ENCODE measurements at regions not wholly inside any gene's neighbourhood (a gene's known extent, or its start where the extent isn't known, plus 50 kb on each side); places are given as distances from the start of the nearest gene placed in this dataset. TPM values are rescaled to one million over a fixed set of nuclear protein-coding genes. Genes with fewer than 3 reads are reported as not detected.

DNA sequence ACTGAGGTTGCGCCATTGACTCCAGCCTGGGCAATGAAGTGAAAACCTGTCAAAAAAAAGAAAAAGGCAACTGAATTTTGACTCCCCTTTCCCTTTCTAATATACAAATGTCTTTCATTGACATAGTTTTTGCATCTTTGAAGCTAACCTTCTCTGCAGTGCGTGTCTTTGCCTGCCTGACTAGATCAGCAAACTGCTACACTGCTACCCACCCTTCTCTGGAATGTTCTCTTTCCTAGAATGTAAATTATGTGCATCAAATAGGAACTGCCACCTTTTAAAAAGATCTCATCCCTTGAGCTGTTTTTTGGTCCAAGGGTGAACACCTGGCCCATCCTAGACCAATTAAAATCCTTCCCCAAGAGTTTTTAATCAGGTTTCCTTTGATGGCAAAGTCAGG is 127.6 kb downstream of the SLC28A3 start:
- intact Hi-C loops (cut with DNase I), result no loop called here
- TF ChIP-seq, protein P1, sequence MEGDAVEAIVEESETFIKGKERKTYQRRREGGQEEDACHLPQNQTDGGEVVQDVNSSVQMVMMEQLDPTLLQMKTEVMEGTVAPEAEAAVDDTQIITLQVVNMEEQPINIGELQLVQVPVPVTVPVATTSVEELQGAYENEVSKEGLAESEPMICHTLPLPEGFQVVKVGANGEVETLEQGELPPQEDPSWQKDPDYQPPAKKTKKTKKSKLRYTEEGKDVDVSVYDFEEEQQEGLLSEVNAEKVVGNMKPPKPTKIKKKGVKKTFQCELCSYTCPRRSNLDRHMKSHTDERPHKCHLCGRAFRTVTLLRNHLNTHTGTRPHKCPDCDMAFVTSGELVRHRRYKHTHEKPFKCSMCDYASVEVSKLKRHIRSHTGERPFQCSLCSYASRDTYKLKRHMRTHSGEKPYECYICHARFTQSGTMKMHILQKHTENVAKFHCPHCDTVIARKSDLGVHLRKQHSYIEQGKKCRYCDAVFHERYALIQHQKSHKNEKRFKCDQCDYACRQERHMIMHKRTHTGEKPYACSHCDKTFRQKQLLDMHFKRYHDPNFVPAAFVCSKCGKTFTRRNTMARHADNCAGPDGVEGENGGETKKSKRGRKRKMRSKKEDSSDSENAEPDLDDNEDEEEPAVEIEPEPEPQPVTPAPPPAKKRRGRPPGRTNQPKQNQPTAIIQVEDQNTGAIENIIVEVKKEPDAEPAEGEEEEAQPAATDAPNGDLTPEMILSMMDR (IDR thresholded peaks at IDR 0.05), result no peak
- TF ChIP-seq POLR2A (IDR thresholded peaks at IDR 0.05), result no peak
- TF ChIP-seq EP300 (IDR thresholded peaks at IDR 0.05), result no peak
- 91 to 94% (median 91%) methylated on average over 2 of the region's 2 CpGs for WGBS, 3 donors

DNA sequence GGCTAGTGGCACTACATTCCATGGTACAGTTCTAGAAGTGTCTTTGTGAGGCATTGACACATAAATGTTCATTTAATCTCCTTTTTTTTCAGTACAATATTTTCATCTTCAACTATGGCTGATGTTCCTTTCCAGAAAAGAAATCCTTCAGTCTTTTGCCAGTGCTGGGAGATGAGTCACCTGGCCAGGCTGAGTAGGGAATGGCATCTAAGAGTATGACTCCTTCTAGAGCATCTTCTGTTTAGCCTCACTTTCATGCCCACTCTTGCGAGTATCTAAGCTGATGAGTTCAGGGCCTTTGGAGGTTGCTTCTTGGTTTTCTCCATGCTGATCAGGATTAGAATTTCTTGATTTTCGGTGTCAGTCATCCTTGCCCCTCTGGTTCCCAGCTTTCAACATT is 124.4 kb downstream of the SLC28A3 start:
- intact Hi-C loops (cut with DNase I), result no loop called here
- H3K9me3 ChIP-seq, result no peaks in the 10 kb centered on the region
- no peak overlapping the region for H3K27ac ChIP-seq
- H3K36me3 ChIP-seq, result no peaks in the 10 kb centered on the region
- no peak for DNase-seq
- H3K27me3 ChIP-seq, result no peaks in the 10 kb centered on the region
- no peak for TF ChIP-seq POLR2A (IDR thresholded peaks at IDR 0.05)
- no peak for TF ChIP-seq EP300 (IDR thresholded peaks at IDR 0.05)
- TF ChIP-seq, protein P1 (IDR thresholded peaks at IDR 0.05), result no peak
- H3K4me3 ChIP-seq, result no peak overlapping the region
- no peaks in the 10 kb centered on the region for H3K4me1 ChIP-seq (ENCODE audit: insufficient read depth)
- 91 to 95% (median 94%) methylated on average over 2 of the region's 2 CpGs for WGBS, 3 donors

More for the DNA sequence above, 127.6 kb downstream of the SLC28A3 start:
- Histone ChIP-seq H3K4me3 (no peak overlapping the region), H3K4me1 (ENCODE audit: insufficient read depth) (no peaks in the 10 kb centered on the region), H3K27ac (no peak overlapping the region), H3K36me3 (no peaks in the 10 kb centered on the region), H3K27me3 (no peaks in the 10 kb centered on the region), H3K9me3 (no peaks in the 10 kb centered on the region)
- DNase-seq, result no peak

DNA sequence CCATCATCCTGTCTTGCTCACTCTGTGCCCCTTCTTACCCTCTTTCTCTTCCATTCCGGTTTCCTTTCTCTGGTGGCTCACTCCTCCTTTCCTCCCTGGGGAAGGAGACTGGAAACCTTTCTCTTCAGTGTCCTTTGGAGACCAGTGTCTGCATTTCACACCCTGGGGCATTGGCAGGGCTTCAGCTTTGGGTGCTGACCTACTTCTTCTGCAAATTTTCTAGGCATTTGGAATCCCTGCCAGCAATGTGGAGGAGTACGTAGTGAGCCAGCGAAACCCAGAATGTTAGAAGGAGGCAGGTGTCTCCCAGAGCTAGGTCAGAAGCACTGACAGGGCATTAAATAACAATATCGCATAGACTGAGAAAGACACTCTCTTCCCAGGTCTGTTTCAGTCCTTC is 122.2 kb downstream of the SLC28A3 start:
- DNase-seq, result no peak
- Histone ChIP-seq H3K4me1 (ENCODE audit: insufficient read depth) (no peaks in the 10 kb centered on the region), H3K27me3 (no peaks in the 10 kb centered on the region), H3K36me3 (no peaks in the 10 kb centered on the region), H3K4me3 (no peak overlapping the region), H3K27ac (no peak overlapping the region), H3K9me3 (no peaks in the 10 kb centered on the region)
- TF ChIP-seq, protein P1 (IDR thresholded peaks at IDR 0.05), result no peak
- TF ChIP-seq EP300 (IDR thresholded peaks at IDR 0.05) (no peak), POLR2A (IDR thresholded peaks at IDR 0.05) (no peak)
- WGBS, 3 donors, result 45 to 49% (median 47%) methylated on average over 4 of the region's 4 CpGs
- intact Hi-C loops (cut with DNase I), result no loop called here

DNA sequence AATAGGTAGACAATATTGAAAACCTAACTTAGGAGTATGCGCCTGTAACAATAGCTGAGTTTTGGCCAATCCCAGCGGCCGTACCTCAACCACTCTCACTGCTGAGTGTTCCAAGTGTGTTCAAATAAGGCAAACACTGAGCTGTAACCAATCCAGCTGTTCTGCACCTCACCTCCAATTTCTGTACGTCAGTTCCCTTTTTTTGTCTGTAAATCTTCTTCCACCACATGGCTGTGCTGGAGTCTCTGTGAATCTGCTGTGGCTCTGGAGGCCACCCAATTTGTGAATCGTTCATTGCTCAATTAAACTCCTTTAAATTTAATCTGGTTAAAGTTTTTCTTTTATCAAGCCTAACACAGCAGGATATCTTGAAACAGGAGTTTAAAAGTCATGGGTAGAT is 116.3 kb downstream of the SLC28A3 start:
- H3K4me1 ChIP-seq (ENCODE audit: insufficient read depth), result no peaks in the 10 kb centered on the region
- H3K9me3 ChIP-seq, result no peaks in the 10 kb centered on the region
- no peaks in the 10 kb centered on the region for H3K36me3 ChIP-seq
- DNase-seq, result no peak
- H3K4me3 ChIP-seq, result no peak overlapping the region
- TF ChIP-seq POLR2A (IDR thresholded peaks at IDR 0.05), result no peak
- TF ChIP-seq EP300 (IDR thresholded peaks at IDR 0.05), result no peak
- TF ChIP-seq, protein P1 (IDR thresholded peaks at IDR 0.05), result no peak
- no peaks in the 10 kb centered on the region for H3K27me3 ChIP-seq
- intact Hi-C loops (cut with DNase I), result no loop called here
- H3K27ac ChIP-seq, result no peak overlapping the region
- WGBS, 3 donors, result 65 to 68% (median 65%) methylated on average over 5 of the region's 5 CpGs

Small RNAs in the stretch of these regions (small RNA-seq; reads per million reads assigned to genes)
- not detected for gene AL390838.2

Measured in ovary (tissue), 7 donors.